ENCODE measurements at regions not wholly inside any gene's neighbourhood (a gene's known extent, or its start where the extent isn't known, plus 50 kb on each side); places are given as distances from the start of the nearest gene placed in this dataset.

DNA sequence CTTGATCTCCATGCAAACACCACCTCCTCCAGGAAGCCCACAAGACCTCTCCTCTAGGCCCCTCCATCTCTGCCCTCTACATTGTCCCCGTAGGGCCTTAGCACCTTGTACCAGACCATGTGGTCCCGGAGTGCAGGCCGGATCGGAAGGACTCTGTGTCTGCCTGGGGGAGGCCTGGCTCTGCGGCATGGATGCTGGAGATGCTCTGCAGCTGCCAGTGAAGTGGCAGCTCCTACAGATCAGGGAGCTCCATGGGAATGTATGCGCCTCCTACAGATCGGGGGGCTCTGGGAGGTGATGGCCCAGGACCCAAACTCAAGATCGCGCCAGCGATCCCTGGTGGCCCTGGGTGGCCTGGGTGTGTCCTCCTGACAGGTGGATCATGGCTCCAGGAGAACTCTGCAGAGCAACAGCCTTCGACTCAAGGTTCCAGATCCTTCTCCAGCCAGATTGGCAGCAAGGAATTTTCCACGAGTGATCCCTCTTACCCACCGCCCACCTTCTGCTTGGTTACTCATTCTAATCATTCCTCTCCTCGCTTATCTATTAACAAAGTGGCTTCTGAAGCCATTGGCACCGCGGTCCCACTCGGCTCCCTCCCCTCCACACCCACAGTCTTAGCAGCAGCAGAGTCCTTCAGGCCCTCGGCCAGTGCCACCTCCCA, 67.3 kb downstream of the ADRA2C start:
- Histone ChIP-seq H3K9me3 (peaks cover 0 to 8% (median 0%) of the 10 kb centered on the region in 8 donors), H3K36me3 (no peaks in the 10 kb centered on the region), H3K4me3 (no peak overlapping the region), H3K27me3 (replicated peaks in 1 of 7) (peaks cover 0 to 89% (median 19%) of the 10 kb centered on the region in 7 donors), H3K4me1 (peaks cover 0 to 16% (median 5%) of the 10 kb centered on the region in 6 donors), H3K27ac (no peak overlapping the region)
- TF ChIP-seq POLR2A (IDR thresholded peaks at IDR 0.05) = no peak
- no peak for TF ChIP-seq POLR2AphosphoS5 (IDR thresholded peaks at IDR 0.05)
- TF ChIP-seq, protein P1, sequence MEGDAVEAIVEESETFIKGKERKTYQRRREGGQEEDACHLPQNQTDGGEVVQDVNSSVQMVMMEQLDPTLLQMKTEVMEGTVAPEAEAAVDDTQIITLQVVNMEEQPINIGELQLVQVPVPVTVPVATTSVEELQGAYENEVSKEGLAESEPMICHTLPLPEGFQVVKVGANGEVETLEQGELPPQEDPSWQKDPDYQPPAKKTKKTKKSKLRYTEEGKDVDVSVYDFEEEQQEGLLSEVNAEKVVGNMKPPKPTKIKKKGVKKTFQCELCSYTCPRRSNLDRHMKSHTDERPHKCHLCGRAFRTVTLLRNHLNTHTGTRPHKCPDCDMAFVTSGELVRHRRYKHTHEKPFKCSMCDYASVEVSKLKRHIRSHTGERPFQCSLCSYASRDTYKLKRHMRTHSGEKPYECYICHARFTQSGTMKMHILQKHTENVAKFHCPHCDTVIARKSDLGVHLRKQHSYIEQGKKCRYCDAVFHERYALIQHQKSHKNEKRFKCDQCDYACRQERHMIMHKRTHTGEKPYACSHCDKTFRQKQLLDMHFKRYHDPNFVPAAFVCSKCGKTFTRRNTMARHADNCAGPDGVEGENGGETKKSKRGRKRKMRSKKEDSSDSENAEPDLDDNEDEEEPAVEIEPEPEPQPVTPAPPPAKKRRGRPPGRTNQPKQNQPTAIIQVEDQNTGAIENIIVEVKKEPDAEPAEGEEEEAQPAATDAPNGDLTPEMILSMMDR (IDR thresholded peaks at IDR 0.05 in 8 of 11, conservative IDR thresholded peaks at IDR 0.05 in 3 of 11) = no peak
- DNase-seq = no peak
- intact Hi-C loops (cut with DNase I; ENCODE audit: low total_unique reads) = no loop called here
- 85 to 89% (median 87%) methylated on average over 18 of the region's 18 CpGs for WGBS, 5 donors

DNA sequence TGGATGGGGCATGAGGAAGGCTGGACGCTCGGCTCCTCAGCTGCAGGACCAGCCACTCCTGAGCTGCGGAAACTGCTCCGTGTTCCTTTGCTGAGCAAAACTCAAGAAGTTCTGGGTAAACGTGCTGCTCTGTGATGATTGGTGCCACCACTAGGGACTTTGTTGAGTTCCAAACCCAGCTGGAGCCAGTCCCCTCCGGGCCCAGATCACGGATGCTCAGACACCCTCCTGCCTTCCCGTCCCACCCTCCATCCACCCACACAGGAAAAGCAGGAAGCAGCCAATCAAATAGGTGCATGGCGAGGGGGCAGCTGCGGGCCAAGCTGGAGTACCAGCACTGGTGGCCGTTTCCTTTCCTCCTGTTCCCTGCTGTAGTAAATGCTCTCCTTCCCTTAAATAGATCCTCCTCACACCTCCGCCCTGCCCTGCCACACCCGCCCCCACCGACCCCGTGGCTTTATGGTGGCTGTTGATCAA, 68.0 kb downstream of the ADRA2C start:
- 15 to 21% (median 19%) methylated on average over 11 to 15 of the region's 15 CpGs for WGBS, 5 donors
- intact Hi-C loops (cut with DNase I; ENCODE audit: low total_unique reads) = no loop called here
- peaks cover 0 to 8% (median 0%) of the 10 kb centered on the region in 8 donors for H3K9me3 ChIP-seq
- TF ChIP-seq POLR2AphosphoS5 (IDR thresholded peaks at IDR 0.05) (no peak), POLR2A (IDR thresholded peaks at IDR 0.05) (no peak)
- TF ChIP-seq, protein P1 (IDR thresholded peaks at IDR 0.05 in 8 of 11, conservative IDR thresholded peaks at IDR 0.05 in 3 of 11) = no peak
- peaks cover 0 to 13% (median 4%) of the 10 kb centered on the region in 6 donors for H3K4me1 ChIP-seq
- H3K4me3 ChIP-seq = no peak overlapping the region
- DNase-seq = no peak
- H3K27me3 ChIP-seq (replicated peaks in 1 of 7) = peaks cover 0 to 82% (median 19%) of the 10 kb centered on the region in 7 donors
- no peak overlapping the region for H3K27ac ChIP-seq
- no peaks in the 10 kb centered on the region for H3K36me3 ChIP-seq

DNA sequence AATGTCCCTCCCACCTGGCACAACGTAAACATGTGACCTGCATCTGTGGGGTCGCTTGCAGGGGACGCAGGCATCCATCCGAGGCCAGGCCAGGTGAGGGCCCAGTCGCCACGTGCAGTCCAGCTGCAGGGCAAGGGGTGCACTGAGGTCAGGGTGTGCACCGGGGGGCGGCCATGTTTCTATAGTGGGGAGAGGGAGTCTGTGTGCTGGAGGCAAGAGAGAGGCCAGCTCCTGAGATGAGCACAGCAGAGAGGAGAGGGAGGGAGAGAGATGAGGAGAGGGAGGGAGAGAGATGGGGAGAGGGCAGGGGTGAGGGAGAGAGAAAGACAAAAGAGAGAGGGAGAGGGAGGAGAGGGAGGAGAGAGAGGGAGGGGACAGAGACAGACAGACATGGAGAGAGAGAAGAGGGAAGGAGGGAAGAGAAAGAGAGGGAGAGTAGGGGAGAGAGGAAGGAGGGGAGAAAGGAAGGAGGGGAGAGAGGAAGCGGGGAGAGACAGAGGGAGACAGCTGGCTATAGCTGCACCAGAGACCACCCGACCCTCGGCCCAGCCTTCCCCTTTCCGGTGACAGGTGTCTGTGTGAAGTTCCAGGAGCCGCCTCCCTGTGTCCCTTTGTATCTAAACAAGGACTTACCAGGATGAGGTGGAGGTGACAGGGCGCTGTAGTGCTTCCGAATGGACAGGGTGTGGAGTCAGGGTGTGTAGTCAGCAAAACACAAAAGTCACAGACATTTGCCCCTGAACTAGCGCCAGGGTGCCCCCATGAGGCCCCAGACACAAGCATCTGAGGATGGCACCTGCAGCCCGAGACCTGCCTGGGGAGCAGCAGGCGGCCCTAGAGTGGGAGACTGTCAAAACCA, 68.7 kb downstream of the ADRA2C start:
- no peak for DNase-seq
- intact Hi-C loops (cut with DNase I; ENCODE audit: low total_unique reads) = no loop called here
- Histone ChIP-seq H3K9me3 (peaks cover 0 to 8% (median 0%) of the 10 kb centered on the region in 8 donors), H3K27ac (no peak overlapping the region), H3K4me3 (no peak overlapping the region), H3K4me1 (peaks cover 0 to 13% (median 4%) of the 10 kb centered on the region in 6 donors), H3K36me3 (no peaks in the 10 kb centered on the region), H3K27me3 (replicated peaks in 1 of 7) (peaks cover 0 to 75% (median 19%) of the 10 kb centered on the region in 7 donors)
- 38 to 48% (median 44%) methylated on average over 17 to 18 of the region's 18 CpGs for WGBS, 5 donors
- TF ChIP-seq POLR2AphosphoS5 (IDR thresholded peaks at IDR 0.05) = no peak
- no peak for TF ChIP-seq POLR2A (IDR thresholded peaks at IDR 0.05)
- TF ChIP-seq, protein P1 (IDR thresholded peaks at IDR 0.05 in 8 of 11, conservative IDR thresholded peaks at IDR 0.05 in 3 of 11) = no peak

Measured in spleen (tissue), 11 donors.